ENCODE measurements at regions not wholly inside any gene's neighbourhood (a gene's known extent, or its start where the extent isn't known, plus 50 kb on each side); places are given as distances from the start of the nearest gene placed in this dataset.
"Not testable (repeated sequence)": the region's sequence is repeated elsewhere in the genome, so short reads cannot be mapped to it uniquely, and the experiment has no call there.

DNA sequence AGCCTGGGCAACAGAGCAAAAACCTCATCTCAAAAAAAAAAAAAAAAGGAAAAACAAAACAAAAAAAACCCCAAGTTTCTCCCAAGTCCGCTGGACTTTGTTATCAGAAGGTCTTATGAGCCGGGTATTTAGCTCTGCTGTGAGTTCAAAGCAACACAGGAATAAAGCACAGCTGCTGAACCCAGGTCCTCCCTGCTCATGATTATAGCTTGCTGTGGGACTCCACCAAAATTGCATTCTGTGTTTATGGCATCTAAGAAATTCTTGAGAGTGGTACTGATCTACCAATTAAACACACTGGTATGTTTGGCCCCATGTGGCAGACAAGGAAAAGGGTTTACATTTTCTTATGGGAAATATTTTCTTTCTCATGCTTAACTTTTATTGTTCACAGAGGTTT lies 93.6 kb upstream of the NEDD9 start:
- no peak for DNase-seq (ENCODE audit: low read depth)

DNA sequence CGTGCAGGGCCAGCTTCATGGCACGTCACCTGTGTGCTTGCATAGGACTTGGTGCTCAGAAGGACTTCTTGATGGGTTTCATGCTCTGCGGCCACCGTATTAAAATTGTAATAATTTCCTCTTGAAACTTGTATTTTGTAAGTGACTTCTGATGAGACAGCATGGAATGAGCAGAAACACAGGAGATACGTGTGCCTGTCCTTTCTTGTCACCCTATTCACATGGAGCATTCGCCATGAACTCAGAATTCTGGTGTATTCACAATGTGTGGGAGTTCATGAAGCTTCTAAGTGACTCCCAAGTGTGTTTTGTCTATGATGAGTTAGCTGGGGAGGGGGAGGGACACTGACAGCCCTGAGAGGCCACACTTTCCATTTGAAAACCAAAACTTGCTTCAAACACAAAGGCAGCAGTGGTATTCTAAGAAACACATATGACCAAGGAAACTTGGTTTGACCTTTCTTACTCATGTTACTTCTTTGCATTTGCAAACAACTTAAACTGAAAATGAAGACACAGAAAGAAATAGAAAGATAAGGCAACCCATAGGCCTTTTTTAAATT lies 92.1 kb upstream of the NEDD9 start:
- no peak for DNase-seq (ENCODE audit: low read depth)

DNA sequence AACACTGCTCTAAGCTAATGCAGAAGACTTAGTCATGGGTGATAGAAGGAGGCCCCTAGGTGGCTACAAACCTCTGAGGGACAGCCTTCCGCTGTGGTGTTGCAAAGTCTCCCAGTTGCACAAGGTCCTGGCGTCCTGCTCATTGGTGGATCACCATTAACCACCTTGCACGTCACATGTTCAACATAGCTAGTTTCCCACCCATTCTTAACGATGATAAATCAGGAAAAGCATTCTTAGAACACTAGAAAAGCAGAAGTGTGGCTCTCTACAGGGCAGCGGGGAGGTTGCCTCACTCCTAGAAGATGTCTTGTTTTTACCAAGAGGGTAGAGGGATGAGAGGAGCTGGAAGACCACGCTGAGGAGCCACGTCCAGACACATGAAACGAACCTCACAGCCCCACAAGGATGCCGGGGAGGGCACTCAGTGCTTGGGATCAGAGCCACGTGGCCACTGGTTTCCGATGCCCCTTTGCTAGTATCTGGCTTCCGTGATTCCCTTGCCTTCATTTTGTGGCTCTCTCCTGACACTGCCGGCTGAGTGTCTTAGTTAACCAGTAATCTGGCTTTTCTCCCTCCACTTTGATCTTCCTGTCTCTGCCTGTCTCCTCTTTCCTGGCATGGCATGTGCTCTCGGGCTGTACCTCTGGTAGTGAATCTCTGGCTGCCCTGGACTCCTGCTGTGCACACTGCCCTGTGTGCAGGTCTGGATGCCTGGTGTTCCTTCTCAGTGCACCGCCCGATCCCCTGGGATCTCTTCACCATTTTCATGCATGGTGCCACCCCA lies 91.4 kb upstream of the NEDD9 start:
- DNase-seq (ENCODE audit: low read depth) = no peak

DNA sequence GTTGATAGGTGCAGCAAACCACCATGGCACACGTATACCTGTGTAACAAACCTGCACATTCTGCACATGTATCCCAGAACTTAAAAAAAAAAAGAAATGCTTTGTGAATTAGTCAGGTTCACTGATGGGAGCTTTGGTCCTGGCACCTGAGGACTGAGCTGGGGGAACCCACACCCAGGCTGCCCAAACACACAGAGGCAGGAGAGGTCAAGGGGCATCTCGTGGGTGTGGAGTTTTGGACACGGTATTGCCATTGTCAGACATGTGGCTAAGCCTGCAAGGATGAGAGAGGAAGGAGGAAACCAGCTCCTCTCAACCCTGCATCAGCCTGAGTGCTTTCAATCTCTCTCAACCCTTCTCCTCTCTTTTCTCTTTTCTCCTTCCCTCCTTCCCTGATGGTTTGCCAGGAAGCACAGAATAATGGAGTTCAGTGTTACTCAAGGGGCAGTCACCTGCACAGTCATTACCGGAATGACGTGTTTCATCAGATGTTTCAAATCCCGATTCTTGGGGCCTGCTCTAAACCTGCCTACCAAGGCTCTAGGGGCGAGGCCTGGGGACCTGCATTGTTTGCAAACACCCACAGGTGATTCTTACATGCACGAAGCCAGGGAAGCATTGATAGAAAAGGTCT lies 89.9 kb upstream of the NEDD9 start:
- DNase-seq (ENCODE audit: low read depth) = no peak

DNA sequence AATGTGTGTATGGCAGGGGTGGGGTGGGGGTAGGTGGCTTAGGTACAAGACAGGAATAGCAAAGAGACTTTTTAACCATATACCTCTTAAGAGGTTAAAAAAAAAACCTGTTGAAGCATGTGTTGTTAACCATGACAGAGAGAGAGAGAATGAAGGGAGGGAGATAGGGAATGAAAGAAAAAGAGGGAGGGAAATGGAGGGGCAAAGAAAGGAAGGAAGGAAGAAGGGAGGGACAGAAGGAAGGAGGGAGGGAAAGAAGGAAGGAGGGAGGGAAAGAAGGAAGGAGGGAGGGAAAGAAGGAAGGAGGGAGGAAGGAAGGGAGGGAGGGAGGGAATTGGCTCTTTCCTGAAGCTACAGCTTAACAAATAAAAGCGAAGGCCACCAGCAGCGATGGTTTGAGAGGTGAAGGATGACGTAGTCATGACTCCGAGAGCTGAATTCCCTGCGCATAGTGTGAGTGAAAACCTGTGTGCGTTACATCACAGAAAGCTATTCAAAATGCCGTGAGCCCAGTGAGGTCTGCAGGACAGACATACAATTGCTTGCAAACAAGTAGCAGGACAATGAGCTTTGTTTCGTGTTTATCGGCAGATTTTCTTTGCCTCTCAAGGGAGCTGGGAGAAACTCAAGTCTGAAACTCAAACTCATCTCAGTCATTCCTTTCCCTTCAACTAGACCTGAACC lies 88.6 kb upstream of the NEDD9 start:
- DNase-seq (ENCODE audit: low read depth) = no peak

DNA sequence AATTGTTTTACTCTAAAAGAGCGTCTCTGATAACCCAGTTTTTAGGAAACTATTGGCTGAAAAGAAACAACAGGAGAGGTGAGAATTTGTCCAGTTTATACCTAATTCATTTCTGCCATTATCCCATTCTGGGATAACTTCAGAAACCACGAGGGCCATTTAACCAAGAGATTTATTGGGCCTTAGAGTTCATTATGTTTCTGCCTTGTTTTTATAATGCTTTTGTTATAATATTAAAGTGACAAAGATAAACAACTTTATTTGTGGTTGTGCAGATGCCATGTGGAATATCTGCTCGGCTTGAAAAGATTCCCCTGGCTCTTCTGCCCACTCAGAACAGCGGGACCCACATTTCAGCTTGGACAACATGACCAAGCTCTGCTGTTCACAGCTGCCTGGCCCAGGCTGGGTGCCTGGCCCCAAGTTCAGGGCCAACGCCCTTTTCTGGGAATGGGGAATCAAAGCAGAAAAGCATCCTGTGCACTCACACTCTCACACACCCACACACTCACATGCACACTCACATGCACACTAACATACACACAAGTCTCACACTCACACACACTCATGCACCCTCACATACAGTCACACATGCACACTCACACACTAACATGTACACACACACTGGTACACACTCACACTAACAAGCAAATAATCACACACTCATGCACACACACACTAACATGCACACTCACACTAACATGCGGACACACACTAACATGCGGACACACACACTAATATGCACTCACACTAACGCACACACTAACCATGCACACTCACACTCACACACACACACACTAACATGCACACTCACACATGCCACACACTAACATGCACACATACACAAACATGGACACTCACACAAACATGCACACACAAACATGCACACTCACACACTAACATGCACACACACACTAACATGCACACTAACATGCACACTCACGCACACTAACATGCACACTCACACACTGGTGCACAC lies 86.7 kb upstream of the NEDD9 start:
- DNase-seq (ENCODE audit: low read depth) = no peak

DNA sequence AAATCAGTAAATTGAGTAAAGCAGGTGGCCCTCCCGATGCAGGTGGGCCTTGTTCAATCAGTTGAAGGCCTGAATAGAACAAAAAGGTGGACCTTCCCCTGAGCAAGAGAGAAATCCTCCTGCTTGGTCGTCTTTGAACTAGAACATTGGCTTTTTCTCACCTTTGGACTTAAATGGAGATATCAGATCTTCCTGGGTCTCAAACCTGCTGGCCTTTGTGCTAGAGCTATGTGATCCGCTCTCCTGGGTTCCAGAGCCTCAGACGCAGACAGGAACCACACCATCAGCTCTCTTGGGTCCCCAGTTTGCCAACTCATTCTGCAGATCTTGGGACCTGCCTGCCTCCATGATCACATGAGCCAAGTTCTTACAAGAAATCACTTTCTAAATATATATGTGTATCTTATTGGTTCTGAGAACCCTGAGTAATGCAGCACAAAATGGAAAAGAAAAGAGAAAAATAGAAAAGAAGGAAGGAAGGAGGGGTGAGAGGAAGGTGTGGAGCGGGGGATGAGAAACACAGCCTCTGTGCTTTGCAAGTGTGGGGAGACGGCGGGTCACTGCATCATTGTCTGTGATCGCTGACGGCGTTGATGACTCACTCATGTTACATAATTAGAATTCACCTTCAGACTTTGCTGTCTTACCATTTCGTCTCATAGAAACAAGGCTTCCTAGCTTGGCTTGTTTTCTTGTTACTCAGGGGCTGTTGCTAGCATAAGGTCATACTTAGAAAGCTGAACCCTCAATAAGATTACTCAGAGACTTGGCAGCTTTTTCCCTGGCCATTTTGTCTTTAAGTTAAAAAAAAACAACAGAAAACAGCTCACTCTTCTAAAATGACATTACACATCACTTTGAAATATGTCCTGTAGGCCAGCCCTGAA lies 85.7 kb upstream of the NEDD9 start:
- DNase-seq (ENCODE audit: low read depth) = peak; percentile 97

DNA sequence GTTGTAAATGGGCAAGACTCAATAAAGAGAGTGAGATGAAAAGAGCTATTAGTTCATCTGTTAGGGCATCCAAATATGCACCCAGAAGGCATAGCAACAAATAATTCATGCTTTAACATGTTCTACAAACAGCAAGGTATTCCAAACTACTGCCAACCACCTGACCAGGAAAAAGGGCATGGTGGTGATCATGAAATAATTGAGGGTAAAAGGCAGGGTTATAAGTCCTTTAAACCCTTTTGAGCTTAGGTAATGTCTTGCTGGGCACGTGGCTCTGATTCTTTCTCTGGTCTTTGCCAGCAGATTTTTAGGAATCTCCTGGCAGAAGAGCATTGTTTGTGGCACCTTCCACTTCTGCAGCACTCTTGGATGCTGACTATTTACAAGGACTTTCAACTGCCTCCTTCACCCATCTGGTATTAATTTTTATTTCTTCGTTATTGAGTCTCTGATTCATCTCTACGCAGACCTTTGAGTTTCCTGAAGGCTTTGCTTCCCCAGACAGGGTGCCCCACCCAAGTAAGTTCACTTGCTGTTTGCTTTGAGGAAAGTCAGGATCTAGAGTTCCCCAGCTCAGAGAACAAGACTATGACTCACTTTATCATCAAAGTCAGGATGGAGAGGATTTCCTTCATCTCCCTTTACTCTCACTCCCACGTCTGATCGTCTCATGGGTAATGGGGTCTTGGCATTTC lies 83.4 kb upstream of the NEDD9 start:
- peak; percentile 81 for DNase-seq (ENCODE audit: low read depth)

DNA sequence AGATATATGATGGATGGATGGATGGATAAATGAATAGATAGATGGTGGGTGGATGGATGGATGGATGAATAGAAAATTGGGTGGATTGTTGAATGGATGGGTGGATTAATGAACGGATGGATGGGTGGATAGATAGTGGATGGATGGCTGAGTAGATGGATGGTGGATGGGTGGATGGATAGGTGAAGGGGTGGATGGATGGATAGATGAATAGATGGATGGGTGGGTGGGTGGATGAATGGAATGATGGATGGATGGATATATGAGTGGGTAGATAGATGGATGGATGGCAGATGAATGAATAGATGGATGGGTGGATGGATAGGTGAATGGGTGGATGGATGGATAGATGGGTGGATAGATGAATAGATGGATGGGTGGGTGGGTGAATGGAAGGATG lies 80.7 kb upstream of the NEDD9 start:
- no peak for DNase-seq (ENCODE audit: low read depth)

DNA sequence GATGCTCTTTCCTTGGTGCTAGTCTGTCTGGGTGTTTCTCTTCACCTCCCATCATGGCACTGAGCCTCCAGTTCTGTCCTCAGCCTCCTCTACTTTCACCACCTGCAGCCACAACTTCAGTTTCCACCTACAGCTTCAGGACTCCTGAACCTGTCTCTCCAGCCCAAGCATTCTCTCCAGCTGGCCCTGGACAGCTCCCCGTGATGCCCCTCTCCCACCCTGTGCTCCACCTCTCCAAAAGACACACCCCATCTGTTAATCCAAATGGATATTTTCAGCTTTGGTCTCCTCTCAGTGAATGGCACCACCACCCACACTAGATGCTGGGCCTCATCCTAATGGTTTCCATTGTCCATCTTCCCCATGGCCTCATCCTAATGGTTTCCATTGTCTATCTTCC lies 79.5 kb upstream of the NEDD9 start:
- DNase-seq (ENCODE audit: low read depth) = no peak

DNA sequence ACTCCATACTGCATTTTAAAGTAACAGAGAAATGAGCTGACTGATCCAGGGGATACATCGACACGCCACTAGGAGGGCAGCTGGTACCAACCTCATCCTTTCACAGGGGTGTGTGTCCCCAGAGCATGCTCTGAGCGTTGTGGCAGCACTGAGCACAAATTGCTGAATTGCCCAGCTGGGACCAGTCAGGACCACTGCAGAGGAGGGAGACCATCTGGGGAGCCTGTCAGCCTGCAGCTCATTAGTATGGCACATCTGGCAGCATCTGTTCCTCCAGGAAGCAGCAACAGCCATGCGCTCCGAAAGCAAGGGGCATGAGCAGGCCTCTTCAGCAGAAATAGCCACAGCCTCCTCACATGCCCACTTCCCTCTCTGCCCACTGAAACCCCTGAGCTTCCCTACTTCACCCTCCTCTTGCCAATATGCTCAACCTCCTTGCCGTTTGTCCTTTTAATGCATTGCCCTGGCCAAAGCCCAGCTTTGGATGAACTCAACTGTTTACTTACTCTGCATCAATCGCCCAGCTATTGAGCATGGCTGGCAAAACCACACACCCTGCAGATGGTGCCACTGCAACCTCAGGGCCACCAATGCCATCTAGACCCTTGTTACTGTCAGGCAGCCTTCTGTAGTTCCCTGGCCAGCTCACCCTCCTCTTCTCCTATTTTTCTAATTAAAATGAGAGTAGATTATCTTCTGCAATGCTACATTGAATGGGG lies 77.6 kb upstream of the NEDD9 start:
- DNase-seq (ENCODE audit: low read depth) = no peak

DNA sequence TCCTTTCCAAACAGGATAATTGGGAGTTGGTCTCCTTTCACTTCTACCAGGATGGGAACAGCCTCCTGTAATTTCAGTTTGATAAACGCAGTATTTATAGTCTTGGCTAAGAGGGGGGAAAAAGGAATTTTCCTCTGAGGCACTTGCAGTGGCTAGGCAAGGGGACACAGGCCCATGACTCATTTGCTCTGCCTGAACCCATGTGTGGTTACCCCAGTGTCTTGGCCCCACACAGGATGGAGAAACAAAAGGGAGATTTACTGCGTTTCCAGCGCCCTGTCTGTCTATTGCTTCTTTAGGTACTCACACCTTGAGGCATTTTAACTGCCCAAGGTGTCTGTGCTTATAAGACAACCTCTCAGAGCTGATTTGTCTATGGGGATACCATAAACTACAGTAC lies 74.8 kb upstream of the NEDD9 start:
- DNase-seq (ENCODE audit: low read depth) = no peak

DNA sequence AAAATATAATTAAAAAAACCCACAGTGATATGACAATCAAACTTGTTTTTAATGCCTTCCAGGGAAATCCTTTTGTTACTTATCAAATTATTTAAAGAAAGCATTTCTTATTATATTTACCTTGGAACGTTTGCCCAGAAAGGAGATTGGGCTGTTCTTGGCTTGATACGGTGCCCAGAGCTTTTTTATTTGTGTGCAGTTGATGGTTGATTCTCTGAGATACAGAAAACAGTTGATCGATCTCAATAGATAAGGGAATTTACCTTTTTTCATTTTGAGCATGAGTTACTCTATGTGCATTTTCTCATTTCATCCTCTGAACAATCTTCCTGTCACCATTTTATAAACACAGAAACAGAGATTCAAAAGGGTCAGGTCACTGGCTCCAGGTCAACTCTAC lies 72.5 kb upstream of the NEDD9 start:
- DNase-seq (ENCODE audit: low read depth) = no peak

DNA sequence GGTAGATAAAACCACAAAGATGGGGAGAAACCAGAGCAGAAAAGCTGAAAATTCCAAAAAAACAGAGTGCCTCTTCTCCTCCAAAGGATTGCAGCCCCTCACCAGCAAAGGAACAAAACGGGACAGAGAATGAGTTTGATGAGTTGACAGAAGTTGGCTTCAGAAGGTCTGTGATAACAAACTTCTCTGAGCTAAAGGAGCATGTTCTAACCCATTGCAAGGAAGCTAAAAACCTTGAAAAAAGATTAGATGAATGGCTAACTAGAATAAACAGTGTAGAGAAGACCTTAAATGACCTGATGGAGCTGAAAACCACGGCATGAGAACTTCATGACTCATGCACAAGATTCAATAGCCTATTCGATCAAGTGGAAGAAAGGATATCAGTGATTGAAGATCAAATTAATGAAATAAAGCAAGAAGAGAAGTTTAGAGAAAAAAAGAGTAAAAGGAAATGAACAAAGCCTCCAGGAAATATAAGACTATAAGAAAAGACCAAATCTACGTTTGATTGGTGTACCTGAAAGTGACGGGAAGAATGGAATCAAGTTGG lies 67.5 kb upstream of the NEDD9 start:
- DNase-seq (ENCODE audit: low read depth) = not testable (repeated sequence)

DNA sequence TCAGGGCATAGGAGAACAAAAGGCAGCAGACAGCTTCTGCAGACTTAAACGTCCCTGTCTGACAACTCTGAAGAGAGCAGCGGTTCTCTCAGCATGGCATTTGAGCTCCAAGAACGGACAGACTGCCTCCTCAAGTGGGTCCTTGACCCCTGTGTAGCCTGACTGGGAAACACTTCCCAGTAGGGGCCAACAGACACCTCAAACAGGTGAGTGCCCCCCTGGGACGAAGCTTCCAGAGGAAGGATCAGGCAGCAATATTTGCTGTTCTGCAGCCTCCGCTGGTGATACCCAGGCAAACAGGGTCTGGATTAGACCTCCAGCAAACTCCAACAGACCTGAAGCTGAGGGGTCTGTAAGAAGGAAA lies 66.9 kb upstream of the NEDD9 start:
- DNase-seq (ENCODE audit: low read depth) = not testable (repeated sequence)

DNA sequence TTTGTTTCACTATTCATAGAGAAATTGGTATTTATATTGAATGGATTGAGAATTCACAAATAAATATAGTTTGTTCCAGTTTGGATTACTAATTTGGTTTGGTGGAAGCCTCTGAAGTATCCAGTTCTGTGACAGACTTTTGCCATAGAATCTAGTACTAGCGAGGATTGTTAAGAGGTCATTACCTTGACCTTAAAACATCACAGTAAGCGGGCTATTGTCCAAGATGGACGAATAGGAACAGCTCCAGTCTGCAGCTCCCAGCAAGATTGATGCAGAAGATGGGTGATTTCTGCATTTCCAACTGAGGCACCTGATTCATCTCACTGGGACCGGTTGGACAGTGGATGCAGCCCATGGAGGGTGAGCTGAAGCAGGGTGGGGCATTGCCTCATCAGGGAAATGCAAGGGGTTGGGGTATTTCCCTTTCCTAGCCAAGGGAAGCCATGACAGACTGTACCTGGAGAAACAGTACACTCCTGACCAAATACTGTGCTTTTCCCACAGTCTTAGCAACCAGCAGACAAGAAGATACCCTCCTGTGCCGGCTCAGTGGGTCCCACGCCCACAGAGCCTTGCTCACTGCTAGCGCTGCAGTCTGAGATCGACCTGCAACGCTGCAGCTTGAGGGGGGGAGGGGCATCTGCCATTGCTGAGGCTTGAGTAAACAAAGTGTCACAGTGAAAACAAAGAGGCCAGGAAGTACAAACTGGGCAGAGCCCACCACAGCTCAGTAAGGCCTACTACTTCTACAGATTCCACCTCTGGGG lies 66.4 kb upstream of the NEDD9 start:
- DNase-seq (ENCODE audit: low read depth) = no peak

DNA sequence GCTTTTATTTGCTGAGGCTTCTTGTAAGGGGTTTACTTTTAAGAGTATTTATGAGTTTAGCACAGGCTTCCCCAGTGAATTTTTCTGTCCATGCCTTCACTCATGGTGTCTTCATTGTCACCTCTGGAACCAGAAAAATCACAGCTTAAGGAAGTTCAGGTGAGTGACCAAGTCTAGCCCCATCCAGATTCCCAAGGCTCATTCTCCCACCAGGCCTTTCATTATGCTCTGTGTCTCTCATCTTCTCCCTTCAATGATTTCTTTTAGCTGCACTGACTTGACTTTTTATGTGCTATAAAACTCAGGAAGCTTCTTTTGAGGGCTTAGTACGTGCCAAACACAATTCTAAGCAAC lies 64.9 kb upstream of the NEDD9 start:
- no peak for DNase-seq (ENCODE audit: low read depth)
